ENCODE measurements at regions not wholly inside any gene's neighbourhood (a gene's known extent, or its start where the extent isn't known, plus 50 kb on each side); places are given as distances from the start of the nearest gene placed in this dataset.

DNA sequence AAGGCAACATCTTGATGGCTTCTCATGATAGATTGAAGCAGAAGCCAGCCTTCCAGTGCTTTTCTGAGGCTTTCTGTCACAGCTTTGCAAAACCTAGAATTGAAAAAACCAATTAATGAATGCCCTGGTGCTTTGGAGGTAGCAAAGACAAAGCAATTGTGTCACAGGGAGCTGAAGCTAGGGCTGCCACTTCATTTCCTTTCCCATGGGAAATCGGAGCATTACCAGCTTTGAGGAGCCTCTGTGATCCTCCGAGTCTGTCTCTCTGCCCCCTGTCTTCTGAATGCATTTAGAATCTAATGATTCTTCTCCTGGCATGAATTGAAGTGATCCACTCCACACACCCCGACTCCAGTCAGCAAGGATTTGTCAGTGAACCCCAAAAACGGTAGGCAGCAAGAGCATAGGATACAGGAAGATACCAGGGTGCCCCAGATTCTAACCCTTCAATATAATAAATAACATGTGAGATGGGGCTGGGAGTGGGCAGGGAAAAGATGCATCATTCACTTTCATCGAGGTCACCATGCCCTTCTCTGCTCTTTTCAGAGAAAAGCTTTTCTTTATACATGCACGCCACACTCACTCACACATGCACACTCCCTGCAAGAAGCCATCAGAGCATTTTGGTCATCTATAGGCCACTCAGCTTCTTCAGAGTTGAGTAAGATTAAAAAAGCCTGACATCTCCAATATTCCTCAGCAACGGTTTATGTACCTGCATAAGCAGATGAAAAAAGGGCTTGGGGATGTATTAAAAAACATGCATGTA lies 247.7 kb upstream of the ZNF462 start:
- DNase-seq (ENCODE audit: low spot score): no peak

DNA sequence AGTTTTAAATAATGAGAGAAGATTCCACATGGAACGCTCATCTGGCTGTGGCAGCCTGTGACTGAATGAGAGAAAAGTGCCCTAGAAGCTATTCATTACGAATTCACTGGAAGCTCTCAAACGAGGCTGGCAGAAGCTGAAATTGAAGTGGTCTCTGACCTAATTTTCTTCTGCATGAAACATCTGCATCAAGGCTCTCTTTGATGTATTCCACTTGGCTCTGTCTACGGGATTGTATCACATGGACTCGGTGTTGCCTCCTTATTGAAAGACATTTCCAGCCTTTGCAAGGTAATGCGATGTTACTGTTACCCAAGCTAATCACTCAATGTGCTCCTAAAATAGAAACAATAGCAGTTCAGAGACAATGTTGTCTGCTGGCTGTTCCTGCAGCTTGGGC lies 246.9 kb upstream of the ZNF462 start:
- DNase-seq (ENCODE audit: low spot score): no peak

DNA sequence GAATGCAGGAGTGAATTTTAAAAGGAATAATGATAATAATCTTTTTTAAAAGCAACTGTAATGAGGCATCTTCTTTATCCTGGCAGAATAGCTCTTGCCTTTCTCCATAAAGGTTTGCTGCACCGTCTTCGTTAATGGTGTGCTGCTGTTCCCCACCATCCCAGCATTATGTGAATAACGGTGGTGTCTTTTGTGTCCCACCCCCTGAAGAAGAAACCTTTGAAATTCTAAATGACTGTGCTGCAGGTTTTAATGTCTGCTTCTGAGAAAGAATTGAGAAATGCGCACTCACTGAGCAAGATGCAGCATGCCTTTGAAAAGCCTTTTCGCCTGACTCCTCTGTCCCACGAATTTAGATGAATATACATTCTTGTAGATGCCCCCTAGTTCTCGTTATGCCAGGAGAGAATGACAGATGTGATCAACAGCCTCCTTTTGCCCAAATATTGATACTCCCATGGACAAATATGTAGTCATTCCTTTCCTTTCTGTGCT lies 246.1 kb upstream of the ZNF462 start:
- DNase-seq (ENCODE audit: low spot score): no peak

DNA sequence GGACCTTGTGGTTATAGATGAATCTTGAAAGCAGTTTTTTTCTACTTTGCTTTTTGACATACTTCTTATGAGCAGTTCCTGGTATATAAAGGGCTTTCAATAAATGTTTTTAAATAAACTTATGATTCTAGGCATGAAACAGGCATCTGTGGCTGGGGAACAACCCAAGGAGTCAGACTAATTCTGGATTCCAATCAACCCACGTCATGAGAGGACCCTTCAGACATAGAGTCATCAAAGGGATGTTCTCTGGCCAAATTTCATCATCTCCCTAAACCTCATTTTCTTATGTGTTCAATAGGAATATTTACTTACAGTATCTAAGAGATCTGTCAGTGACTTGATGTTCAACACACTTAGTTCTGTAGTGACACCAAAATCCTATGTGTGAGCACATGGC lies 243.8 kb upstream of the ZNF462 start:
- DNase-seq (ENCODE audit: low spot score): no peak

DNA sequence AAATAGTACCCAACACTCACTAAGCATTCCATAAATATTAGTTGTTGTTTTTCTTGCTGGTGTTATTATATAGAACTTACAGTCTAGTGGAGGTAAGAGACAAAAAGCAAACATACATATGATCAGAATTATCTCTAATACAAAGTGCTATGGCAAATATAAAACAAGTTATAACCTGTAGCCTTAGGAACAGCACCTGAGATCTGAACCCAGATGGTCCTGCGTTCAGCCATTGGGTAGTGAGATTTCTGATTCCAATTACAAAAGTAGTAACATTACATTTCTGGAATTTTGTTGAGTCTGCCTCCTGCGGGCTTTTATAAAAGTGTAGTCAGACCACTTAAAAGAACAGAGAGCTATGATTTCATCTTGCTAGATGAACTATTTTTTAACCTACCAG lies 242.9 kb upstream of the ZNF462 start:
- no peak for DNase-seq (ENCODE audit: low spot score)

DNA sequence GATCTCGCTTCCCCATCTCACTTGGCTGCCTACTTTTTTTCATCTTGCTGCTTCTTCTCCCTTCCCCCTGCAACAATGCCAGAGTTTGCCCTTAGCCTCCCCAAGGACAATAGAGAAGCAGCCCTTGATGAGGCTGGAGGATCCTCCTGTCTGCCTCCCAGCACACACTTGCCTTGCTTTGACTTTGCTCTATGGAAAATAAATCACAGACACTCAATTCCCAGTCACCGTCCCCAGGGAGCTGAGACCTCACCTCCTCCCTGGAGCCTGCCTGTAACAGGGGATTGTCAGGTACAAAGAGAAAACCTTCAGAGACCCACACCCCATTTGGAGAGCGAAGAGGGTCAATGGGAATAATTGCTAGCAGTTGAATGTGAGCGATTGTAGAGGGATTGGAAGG lies 242.1 kb upstream of the ZNF462 start:
- DNase-seq (ENCODE audit: low spot score): no peak

DNA sequence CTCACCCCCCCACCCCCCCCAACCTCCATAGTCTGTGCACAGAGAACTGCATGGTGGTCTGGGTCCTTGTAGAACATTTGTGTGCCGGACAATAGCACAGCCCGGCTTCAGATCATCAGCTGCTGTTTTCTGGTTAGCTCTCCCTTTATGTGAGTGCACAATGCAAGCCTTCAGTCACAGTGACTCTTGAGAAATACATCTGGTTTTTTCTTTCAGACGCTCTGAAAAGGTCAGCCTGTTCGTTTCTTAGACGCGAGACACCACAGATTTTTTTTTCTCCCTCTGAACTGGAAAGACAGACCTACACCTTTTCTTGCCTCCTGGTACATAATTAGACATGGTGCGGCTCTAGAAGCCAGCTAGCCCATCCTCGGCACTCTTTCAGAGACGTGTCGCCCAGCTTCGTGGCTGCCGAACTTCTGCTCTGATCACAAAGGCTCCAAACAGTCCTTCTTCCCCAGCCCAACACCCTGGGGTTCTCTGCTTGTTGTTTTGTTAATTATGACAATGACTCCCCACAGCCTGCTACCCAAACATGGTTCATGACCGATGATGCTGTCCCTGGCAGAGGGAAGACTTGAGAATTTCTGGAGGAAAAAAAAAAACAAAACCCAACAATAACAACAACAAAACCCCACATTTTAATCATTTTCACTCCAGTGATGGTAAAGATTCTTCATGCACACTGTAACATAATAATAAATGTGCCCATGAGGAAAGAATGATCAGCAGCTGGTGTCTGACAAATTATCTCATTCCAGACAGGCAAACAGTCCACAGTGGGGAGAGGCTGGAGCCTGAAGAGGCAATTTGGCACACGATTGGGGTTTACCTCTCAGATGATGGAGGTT lies 241.4 kb upstream of the ZNF462 start:
- DNase-seq (ENCODE audit: low spot score): no peak

DNA sequence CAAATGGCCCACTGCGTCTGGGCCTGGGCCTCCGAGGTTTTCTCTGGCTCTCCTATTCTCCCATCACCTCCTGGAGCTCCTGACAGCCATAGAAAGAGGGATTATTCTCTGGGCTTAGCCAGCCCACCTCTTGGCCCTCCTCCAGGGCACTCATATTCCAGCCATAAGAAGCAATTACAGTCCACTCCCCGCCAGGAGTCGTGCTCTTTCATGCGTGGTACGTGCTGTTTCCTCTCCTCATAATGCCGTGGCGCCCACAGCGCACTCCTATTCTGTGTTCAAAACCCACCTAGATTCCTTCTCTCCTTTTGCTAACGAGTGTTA lies 240.8 kb upstream of the ZNF462 start:
- no peak for DNase-seq (ENCODE audit: low spot score)

DNA sequence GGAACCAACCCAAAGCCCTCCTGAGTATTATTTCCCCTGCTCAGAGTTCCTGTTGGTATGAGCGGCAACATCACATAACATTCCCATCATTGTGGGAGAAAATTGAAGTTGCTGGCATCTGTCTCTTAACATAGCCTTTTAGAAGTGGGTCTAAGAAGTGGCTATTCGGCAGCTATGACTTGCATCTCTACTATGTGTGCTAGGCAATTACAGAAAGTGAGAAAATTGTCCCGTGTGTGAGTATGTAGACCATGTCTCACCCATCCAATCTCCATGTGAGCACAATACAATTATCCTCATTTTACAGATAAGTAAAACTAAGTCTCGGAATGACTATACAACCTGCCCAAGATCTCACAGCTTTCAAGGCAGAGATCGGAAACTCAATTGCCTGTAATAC lies 239.4 kb upstream of the ZNF462 start:
- DNase-seq (ENCODE audit: low spot score): no peak

DNA sequence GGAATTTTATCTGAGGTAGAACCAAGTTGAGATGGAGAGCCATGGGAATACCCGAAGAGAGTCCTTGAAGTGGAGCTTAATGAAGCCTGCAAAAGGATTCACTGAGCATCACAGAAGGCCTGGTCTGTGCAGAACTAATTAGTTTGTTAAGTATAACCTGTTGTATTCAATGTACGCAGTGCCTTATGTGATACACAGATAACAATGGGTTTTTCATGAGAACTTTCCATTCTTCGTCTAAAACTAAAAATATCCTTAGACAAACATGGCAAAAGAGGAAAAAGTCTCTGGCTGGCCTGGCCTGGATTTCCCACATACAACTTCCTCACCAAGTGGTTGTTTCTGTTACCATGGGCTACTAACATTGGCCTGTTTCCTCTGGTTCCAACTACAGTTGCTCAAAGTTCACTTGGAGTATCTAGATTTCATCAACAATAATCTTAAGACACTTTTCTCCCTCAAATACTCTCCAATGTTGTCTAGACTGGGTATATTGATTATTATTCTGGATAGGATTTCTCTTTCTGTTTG lies 237.6 kb upstream of the ZNF462 start:
- no peak for DNase-seq (ENCODE audit: low spot score)

DNA sequence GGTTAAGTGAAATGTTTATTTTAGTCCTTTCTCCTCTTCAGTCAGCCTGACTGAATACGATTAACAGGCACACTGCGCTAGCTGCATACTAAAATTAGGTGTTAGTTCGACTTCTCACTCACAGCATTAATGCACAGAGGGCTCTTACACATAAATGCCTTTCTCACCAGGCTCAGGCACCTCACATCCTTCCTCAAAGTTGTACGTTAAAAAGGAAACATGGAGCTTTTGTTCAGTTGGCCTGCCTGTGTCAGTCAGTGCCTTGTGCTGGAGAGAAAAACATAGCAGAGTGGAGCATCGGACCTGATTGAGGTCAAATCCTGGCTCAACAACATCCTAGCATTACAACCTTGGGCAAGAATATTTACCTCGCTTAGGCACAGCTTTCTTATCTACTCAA lies 236.0 kb upstream of the ZNF462 start:
- no peak for DNase-seq (ENCODE audit: low spot score)

DNA sequence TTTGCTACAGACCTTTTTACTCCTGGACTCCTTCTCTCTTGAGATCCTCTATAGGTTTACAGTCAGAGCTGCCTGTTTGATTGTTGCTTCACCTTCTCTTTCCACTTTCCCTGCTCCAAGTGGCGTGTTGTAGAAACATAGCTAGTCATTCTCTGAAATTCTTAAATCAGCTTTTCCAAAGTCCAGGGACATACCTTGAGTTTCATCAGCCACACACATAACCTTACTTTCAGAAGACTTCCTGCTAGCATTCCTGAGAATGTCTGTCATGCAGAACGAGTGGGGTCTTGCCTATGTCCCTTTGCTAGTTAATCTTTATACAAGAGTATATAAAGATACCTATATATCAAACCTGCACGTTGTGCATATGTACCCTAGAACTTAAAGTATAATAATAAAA lies 230.3 kb upstream of the ZNF462 start:
- DNase-seq (ENCODE audit: low spot score): no peak

DNA sequence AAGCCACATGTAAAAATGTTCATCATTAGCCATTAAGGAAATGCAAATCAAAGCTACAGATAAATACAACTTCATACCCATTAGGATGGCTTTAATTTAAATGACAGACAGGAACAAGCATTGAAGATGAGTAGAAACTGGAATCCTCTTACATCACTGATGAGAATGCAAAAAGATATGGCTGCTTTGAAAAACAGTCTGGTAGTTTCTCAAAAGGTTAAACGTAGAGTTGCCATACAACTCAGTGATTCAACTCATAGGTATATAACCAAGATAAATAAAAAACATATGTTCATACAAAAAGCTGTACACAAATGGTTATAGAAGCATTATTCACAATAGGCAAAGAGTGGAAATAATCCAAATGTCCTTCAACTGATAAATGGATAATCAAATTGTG lies 228.8 kb upstream of the ZNF462 start:
- no peak for DNase-seq (ENCODE audit: low spot score)

DNA sequence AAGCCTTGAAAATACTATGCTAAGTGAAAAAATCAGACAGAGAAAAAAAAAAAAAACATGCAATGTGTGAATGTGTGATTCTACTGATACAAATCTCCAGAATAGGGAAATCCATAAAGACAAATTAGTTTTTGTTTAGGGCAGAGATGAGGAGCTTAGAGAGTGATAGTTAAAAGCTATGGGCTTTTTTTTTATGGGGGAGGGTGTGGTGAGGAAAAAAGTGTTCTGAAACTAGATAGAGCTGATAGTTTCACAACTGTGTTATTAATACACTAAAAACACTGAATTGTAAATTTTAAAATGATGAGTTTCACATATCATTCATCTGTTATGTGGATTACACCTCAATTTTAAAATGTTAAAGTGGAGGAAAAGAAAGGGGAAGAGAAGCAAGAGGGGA lies 228.3 kb upstream of the ZNF462 start:
- no peak for DNase-seq (ENCODE audit: low spot score)

DNA sequence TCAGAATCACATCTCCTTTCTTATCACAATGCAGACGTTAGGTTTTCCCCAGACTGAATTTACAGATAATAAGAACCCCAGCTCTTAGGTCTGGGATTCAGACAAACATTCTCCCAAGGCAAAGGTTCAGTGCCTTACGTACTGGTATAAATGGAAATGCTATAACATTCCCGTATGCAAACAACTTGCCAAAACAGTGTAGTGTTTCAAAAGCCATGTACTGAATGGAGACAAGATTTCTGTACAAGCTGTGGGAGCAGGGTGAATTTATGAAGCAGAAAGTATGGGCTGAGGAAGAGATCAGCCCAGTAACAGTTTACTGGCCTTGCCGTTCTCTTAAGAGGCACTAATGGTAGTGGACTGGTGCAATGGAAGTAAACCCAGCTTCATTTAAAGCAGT lies 225.5 kb upstream of the ZNF462 start:
- DNase-seq (ENCODE audit: low spot score): no peak

DNA sequence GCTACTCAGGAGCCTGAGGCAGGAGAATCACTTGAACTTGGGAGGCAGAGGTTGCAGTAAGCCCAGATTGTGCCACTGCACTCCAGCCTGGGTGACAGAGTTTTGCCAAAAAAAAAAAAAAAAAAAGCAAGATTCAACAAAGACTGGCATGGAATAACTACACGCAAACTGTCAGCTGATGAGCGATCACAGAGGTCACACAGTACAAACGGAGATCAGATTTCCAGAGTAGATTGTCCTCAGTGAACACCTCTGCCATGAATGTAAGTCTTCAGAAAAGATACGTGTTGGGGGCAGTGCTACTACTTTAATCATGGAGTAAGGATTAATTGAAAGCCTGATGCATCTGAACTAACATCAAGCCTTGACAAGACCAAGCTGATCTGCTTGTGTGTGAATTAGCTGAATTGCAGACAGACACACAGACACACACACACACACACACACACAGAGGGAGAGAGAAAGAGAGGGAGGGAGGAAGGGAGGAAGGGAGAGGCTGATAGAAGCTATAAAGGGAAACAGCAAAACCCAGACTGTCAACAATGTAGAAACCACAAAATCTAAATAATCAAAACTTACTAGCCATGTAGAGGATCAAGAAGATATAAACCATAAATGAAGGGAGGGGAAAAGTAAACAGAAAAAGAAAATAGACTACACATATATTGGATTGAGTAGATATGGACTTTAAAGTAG lies 222.9 kb upstream of the ZNF462 start:
- DNase-seq (ENCODE audit: low spot score): no peak

DNA sequence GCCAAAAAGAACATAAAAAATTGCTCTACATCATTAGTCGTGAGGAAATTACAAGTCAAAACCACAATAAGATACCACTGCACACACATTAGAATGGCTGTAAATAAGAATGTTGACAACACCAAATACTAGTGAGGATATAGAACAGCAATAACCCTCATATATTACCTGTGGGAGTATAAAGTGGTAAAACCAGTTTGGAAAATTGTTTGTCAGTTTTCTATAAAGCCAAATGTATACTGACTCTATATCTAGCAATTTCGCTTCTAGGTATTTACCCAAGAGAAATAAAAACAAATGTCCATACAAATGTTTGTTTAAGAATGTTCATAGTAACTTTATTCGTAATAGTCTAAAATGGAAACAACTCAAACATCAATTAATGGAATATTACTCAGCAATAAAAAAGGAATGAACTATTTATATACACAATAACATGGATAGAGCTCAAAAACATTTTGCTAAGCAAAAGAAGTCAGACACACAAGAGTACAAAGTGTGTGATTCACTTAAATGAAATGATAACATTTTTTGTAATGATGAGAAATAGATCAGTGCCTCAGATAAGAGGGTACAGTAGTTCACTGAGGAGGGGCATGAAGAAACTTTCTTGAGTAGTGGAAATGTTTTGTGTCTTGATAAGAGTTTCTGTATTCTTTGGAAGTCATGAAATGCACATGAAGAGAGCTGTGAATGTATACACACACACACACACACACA lies 219.6 kb upstream of the ZNF462 start:
- no peak for DNase-seq (ENCODE audit: low spot score)

DNA sequence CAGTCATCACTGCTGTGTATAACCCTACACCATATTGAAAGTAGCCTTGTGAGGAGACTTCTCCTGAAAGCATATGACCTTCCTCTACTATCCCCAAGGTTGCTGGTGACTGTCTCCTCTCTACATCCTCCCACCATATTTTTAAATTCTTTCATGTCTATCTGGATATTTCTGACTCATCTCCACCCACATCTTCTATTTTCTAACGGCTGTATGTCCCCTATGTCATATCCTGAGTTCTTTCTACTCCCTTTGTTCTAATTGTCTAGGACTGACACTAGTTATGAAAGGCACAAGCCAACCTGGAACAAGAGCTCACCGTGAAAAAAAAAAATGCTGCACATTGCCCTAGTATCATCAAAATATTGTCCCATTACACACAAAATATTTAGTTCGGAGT lies 218.3 kb upstream of the ZNF462 start:
- no peak for DNase-seq (ENCODE audit: low spot score)

DNA sequence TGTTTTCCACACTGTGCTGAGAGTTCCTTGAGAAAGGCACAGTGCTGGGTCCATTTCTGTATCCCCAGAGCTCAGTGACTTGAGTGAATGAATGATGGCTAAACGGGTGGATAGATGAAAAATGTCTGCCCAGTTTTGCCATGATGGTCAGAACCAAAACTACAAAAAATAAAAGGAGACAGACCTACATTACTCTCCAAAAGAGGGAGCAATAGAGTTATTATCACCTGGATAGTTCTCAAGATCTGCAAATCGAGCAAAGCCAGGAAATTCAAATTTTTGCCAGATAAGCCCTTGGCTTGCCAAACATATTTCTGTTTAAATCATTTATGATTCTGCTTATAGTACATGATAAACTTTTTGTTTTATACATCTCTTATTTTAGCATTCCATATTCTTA lies 214.2 kb upstream of the ZNF462 start:
- DNase-seq (ENCODE audit: low spot score): no peak

DNA sequence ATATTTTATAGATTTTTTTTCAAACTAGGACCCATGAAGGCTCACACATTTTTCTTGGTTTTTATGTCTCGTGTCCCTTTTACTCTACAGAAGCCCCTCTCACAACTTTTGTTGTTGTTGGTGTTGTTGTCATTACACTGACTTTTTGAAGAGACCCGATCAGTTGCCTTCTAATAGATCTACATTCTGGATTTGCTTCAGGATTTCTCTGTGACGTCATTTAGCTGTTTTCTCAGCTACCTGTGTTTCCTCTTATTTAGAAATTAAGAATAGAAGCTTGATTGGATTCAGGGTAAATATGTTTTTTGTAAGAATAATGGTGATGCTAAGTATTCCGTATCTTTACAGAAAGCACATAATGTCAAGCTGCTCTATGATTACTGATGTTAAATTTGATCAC lies 213.3 kb upstream of the ZNF462 start:
- DNase-seq (ENCODE audit: low spot score): no peak

DNA sequence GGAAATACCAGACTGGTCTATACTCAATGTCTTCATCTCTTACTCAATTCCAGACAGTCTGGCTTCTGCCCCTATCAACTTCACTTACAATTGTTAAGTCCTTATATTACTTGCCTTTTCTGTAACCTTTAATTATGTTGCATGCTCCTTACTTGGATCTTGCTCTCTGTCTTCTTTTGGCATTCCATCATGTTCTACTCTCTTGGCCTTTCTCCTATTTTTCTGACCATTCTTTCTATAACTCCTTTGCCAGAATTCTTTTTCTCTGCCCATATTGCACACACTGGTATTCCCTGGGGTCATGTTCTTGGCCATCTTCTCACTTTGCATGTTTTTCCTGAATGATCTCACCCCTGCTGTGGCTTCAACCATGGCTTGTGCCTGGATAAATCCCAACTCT lies 209.8 kb upstream of the ZNF462 start:
- DNase-seq (ENCODE audit: low spot score): no peak

DNA sequence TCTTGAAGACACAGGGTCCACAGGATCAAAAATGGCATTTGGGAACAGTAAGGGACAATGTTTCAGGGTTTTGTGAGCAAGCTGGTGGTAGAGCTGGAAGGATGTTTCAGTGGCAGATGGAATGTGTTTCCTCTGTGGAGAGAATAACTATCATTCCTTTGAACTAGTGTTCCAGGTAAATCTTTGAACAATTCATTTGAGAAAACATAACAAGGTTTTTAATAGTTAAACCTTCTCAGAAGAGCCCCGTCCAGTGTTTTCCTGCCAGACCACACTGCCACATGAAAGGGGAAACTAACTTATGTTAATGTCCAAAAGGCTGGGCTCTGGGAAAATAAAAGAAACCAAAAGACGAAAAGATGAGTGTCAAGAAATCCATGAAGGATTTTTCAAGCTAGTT lies 207.0 kb upstream of the ZNF462 start:
- no peak for DNase-seq (ENCODE audit: low spot score)

Measured in HuH-7 (cell line).